ENCODE measurements at regions not wholly inside any gene's neighbourhood (a gene's known extent, or its start where the extent isn't known, plus 50 kb on each side); places are given as distances from the start of the nearest gene placed in this dataset.
"Not testable (repeated sequence)": the region's sequence is repeated elsewhere in the genome, so short reads cannot be mapped to it uniquely, and the experiment has no call there.

DNA sequence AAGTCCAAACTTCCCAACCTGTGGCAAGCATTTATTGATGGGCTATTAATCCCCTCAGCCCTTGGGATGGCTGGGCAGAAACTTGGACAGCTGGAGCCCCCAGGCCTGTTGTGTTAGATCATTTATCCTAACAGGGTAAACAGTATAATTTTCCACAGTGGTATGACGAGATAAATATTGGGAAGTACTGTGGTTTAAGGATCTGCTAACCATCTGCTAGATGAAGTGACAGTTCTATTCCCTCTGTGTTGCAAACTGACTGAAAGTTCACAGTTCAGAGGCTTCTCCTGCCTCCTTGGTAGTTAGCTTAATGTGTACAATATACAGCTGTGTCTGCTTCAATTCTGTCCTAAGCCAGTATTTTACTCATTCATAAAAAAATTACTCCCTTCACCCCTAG, 127.5 kb upstream of the CHODL start:
- Histone ChIP-seq H3K27me3 (ENCODE audit: insufficient read depth, poor library complexity, severe bottlenecking) (no peaks in the 10 kb centered on the region), H3K27ac (replicated peaks) (no peak overlapping the region), H3K4me3 (replicated peaks; ENCODE audit: insufficient read depth, low read length) (no peak overlapping the region)
- no peak for DNase-seq (ENCODE audit: low read depth in 1 of 2, low spot score in 1 of 2)
- TF ChIP-seq SPI1 (IDR thresholded peaks at IDR 0.05; ENCODE audit: borderline replicate concordance, low read depth) (no peak), GABPA (IDR thresholded peaks at IDR 0.05; ENCODE audit: low read depth) (no peak), CTCF (IDR thresholded peaks at IDR 0.05; ENCODE audit: insufficient read depth, low read length) (no peak)

DNA sequence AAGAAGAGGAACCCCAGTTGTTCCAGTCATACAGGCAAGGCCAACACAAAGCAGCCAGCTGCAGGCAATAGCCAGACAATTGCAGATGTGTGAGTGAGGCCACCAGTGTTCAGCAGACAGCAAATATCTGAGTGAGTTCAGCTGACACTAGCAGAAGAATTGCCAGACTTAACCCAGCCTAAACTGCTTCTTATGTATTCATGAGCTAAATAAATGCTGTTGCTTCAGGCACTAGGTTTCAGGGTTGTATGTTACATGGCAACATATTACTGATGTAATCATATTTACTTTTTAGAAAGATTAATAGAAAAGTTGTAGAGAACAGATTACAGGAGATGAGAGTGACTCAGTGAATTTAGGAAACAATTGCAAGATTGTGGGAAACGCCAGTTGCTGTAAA, 129.8 kb upstream of the CHODL start:
- DNase-seq (ENCODE audit: low read depth in 1 of 2, low spot score in 1 of 2), result no peak
- Histone ChIP-seq H3K27ac (replicated peaks) (no peak overlapping the region), H3K4me3 (replicated peaks; ENCODE audit: insufficient read depth, low read length) (no peak overlapping the region), H3K27me3 (ENCODE audit: insufficient read depth, poor library complexity, severe bottlenecking) (no peaks in the 10 kb centered on the region)
- TF ChIP-seq GABPA (IDR thresholded peaks at IDR 0.05; ENCODE audit: low read depth) (no peak), CTCF (IDR thresholded peaks at IDR 0.05; ENCODE audit: insufficient read depth, low read length) (no peak), SPI1 (IDR thresholded peaks at IDR 0.05; ENCODE audit: borderline replicate concordance, low read depth) (no peak), REST (IDR thresholded peaks at IDR 0.05; ENCODE audit: insufficient replicate concordance, low read depth) (no peak), POLR2AphosphoS5 (IDR thresholded peaks at IDR 0.05; ENCODE audit: low read depth) (no peak)

DNA sequence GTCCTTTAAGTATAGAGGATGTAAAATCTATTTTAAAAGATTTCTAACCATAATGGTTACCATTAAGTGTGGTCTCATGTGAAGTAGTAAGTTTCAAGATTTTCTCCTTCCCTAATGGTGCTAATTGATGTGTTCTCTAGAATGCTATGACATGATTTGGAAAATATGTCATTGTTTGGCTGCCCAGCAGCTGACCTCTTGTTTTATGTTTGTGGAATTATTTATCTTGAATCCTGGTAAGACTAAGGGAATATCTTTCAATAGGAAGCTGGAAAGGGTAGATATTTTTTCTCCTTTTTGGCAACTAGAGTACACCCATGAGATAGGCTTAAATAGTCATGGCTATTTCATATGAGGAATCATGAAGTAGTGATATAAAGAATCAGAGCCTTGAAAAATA, 139.8 kb upstream of the CHODL start:
- Histone ChIP-seq H3K4me3 (replicated peaks; ENCODE audit: insufficient read depth, low read length) (no peak overlapping the region), H3K27ac (replicated peaks) (no peak overlapping the region), H3K27me3 (ENCODE audit: insufficient read depth, poor library complexity, severe bottlenecking) (no peaks in the 10 kb centered on the region)
- TF ChIP-seq REST (IDR thresholded peaks at IDR 0.05; ENCODE audit: insufficient replicate concordance, low read depth) (no peak), POLR2AphosphoS5 (IDR thresholded peaks at IDR 0.05; ENCODE audit: low read depth) (no peak)
- DNase-seq (ENCODE audit: low read depth in 1 of 2, low spot score in 1 of 2), result no peak

- H3K27ac ChIP-seq (replicated peaks); H3K4me3 ChIP-seq (replicated peaks; ENCODE audit: insufficient read depth, low read length); DNase-seq (ENCODE audit: low read depth in 1 of 2, low spot score in 1 of 2); H3K27me3 ChIP-seq (ENCODE audit: insufficient read depth, poor library complexity, severe bottlenecking): not testable (repeated sequence)
Observed at GRCh38 chr21:18096413-18096812, 148.2 kb upstream of the CHODL start.

- H3K4me3 ChIP-seq (replicated peaks; ENCODE audit: insufficient read depth, low read length), result no peak overlapping the region
- no peak for DNase-seq (ENCODE audit: low read depth in 1 of 2, low spot score in 1 of 2)
- TF ChIP-seq CTCF (IDR thresholded peaks at IDR 0.05; ENCODE audit: insufficient read depth, low read length), result no peak
- TF ChIP-seq REST (IDR thresholded peaks at IDR 0.05; ENCODE audit: insufficient replicate concordance, low read depth), result no peak
- TF ChIP-seq SPI1 (IDR thresholded peaks at IDR 0.05; ENCODE audit: borderline replicate concordance, low read depth), result no peak
- no peak for TF ChIP-seq POLR2AphosphoS5 (IDR thresholded peaks at IDR 0.05; ENCODE audit: low read depth)
- no peak for TF ChIP-seq GABPA (IDR thresholded peaks at IDR 0.05; ENCODE audit: low read depth)
- no peaks in the 10 kb centered on the region for H3K27me3 ChIP-seq (ENCODE audit: insufficient read depth, poor library complexity, severe bottlenecking)
- no peak overlapping the region for H3K27ac ChIP-seq (replicated peaks)
Observed at GRCh38 chr21:18089786-18090185, 154.8 kb upstream of the CHODL start.

Data from HL-60 (cell line).